Retinal pigment epithelial cell (primary cell): ENCODE measurements at regions not wholly inside any gene's neighbourhood (a gene's known extent, or its start where the extent isn't known, plus 50 kb on each side); places are given as distances from the start of the nearest gene placed in this dataset.

Source experiments
- DNase-seq: peaks from one replicate; pipeline ENCODE4 v3.0.0-alpha.2; 2010; ENCODE audit warnings: low read depth
- H3K4me3 ChIP-seq: 2 replicates; pipeline ENCODE4 v1.5.1; 2011; ENCODE audit warnings: mild to moderate bottlenecking, low read length, control low read depth, moderate library complexity
- TF ChIP-seq, protein P1 (sequence below): conservative IDR thresholded peaks from 2 replicates; pipeline ENCODE4 v1.5.1; 2011; ENCODE audit warnings: low read depth, low read length, control low read depth, inconsistent platforms

DNA sequence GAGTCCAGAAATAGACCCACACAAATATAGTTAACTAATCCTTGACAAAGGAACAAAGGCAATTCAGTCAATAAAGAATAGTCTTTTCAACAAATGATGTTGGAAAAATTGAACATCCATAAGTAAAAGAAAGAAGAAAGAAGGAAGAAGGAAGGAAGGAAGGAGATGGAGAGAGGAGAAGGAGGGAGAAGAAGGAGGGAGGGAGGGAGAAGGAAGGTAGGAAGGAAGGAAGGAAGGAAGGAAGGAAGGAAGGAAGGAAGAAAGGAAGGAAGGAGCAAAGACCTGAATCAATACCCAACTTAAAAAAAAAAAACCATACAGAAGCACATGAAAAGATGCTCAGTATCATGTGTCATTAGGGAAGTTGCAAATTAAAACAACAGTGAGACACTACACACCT is 148.3 kb downstream of the ATL2 start:
- no peak for DNase-seq
- H3K4me3 ChIP-seq: no peak overlapping the region
- TF ChIP-seq, protein P1, sequence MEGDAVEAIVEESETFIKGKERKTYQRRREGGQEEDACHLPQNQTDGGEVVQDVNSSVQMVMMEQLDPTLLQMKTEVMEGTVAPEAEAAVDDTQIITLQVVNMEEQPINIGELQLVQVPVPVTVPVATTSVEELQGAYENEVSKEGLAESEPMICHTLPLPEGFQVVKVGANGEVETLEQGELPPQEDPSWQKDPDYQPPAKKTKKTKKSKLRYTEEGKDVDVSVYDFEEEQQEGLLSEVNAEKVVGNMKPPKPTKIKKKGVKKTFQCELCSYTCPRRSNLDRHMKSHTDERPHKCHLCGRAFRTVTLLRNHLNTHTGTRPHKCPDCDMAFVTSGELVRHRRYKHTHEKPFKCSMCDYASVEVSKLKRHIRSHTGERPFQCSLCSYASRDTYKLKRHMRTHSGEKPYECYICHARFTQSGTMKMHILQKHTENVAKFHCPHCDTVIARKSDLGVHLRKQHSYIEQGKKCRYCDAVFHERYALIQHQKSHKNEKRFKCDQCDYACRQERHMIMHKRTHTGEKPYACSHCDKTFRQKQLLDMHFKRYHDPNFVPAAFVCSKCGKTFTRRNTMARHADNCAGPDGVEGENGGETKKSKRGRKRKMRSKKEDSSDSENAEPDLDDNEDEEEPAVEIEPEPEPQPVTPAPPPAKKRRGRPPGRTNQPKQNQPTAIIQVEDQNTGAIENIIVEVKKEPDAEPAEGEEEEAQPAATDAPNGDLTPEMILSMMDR: no peak

- H3K4me3 ChIP-seq: no peak overlapping the region
- DNase-seq: no peak
- TF ChIP-seq, protein P1: no peak
These were observed 149.0 kb upstream of the CYP1B1 start for GRCh38 chr2:38224821-38225437.

DNA sequence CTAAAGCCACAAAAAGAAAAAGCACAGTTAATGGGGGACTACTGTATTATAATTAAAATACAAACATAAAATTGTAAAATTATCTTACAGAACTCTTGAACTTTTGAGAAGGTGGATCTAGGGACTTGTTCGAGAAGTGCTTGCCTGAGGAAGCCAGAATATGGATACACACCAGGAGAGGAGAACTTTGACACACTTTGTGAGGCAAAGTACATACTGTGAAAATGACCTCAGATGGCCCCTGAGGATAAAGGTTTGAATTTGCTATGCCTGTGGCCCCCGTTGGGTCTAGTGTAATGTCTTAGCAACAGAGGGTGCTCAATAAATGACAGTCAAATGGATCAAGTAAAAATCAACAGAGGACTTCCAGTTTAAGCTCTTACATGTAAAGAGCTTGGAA is 148.2 kb upstream of the CYP1B1 start:
- TF ChIP-seq, protein P1: no peak
- no peak for DNase-seq
- no peak overlapping the region for H3K4me3 ChIP-seq

DNA sequence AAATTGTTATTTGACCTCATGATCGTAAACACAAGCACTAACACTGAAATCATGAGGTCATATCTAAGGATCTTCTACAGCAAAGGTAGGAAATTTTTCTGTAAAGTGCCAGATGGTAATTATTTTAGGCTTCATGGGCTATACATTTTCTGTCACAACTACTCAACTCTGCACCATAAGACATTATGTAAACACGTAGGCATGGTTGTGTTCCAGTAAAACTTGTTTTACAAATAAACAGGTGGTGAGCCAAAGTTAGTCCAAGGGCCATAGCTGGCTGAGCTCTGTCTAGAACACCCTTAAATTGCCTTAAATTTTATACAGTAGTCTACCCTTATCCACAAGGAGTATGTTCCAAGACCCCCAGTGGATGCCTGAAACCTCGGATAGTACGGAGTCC is 147.3 kb upstream of the CYP1B1 start:
- H3K4me3 ChIP-seq: no peak overlapping the region
- no peak for DNase-seq
- TF ChIP-seq, protein P1: no peak

- TF ChIP-seq, protein P1: no peak
- no peak overlapping the region for H3K4me3 ChIP-seq
- DNase-seq: no peak
These were observed 144.2 kb upstream of the CYP1B1 start for GRCh38 chr2:38220164-38220563.

- TF ChIP-seq, protein P1: no peak
- DNase-seq: no peak
- no peak overlapping the region for H3K4me3 ChIP-seq
These were observed 143.0 kb upstream of the CYP1B1 start for GRCh38 chr2:38218995-38219394.

GRCh38 chr2:38218591-38218991 is 142.6 kb upstream of the CYP1B1 start:
- no peak for DNase-seq
- no peak overlapping the region for H3K4me3 ChIP-seq
- TF ChIP-seq, protein P1: no peak
